ENCODE measurements at regions not wholly inside any gene's neighbourhood (a gene's known extent, or its start where the extent isn't known, plus 50 kb on each side); places are given as distances from the start of the nearest gene placed in this dataset.

DNA sequence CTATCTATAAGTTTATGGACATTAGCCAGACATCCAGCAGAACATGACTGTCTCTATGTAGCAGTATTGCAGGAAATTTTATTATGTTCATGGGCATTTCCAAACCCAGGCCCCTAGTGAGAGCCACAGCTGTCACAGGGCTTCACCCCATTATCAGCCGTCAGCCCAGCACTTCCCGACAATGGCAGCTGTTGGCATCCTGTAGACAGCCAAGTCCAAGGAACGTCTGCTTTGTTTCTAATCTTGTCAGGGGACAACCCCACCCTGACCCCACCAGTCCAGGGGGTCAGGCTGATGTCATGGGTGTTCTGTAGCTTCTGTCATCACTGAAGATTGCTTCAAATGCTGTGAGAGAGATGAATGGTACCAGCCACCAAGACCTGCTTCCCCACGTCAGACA is 565.3 kb upstream of the BRINP1 start:
- Histone ChIP-seq H3K27me3 (no peaks in the 10 kb centered on the region), H3K27ac (no peak overlapping the region), H3K4me3 (no peak overlapping the region), H3K36me3 (replicated peaks in 1 of 2) (no peaks in the 10 kb centered on the region), H3K4me1 (replicated peaks in 1 of 2) (no peaks in the 10 kb centered on the region), H3K9me3 (replicated peaks in 1 of 3) (no peaks in the 10 kb centered on the region)
- TF ChIP-seq, protein P1, sequence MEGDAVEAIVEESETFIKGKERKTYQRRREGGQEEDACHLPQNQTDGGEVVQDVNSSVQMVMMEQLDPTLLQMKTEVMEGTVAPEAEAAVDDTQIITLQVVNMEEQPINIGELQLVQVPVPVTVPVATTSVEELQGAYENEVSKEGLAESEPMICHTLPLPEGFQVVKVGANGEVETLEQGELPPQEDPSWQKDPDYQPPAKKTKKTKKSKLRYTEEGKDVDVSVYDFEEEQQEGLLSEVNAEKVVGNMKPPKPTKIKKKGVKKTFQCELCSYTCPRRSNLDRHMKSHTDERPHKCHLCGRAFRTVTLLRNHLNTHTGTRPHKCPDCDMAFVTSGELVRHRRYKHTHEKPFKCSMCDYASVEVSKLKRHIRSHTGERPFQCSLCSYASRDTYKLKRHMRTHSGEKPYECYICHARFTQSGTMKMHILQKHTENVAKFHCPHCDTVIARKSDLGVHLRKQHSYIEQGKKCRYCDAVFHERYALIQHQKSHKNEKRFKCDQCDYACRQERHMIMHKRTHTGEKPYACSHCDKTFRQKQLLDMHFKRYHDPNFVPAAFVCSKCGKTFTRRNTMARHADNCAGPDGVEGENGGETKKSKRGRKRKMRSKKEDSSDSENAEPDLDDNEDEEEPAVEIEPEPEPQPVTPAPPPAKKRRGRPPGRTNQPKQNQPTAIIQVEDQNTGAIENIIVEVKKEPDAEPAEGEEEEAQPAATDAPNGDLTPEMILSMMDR (IDR thresholded peaks at IDR 0.05): no peak
- TF ChIP-seq POLR2A (IDR thresholded peaks at IDR 0.05): no peak
- 37 to 59% (median 54%) methylated on average over 3 to 4 of the region's 4 CpGs for WGBS, 4 donors
- no peak for DNase-seq
- intact Hi-C loops (cut with DNase I): no loop called here

DNA sequence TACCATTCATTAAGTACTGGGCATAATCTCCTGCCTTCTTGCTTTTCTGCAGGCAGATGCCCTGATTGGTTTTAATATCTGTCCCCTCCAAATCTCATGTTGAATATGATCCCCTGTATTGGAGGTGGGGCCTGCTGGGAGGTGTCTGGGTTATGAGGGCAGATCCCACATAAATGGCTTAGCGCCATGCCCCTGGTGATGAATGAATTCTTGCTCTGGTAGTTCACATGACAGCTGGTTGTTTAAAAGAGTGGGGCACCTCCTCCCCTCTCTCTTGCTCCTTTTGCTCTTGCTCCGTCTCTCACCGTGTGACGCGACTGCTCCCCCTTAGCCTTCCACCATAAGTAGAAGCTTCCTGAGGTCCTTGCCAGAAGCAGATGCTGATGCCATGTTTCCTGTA is 564.0 kb upstream of the BRINP1 start:
- DNase-seq: no peak
- intact Hi-C loops (cut with DNase I): no loop called here
- Histone ChIP-seq H3K4me3 (no peak overlapping the region), H3K27ac (no peak overlapping the region), H3K36me3 (replicated peaks in 1 of 2) (no peaks in the 10 kb centered on the region), H3K4me1 (replicated peaks in 1 of 2) (no peaks in the 10 kb centered on the region), H3K27me3 (no peaks in the 10 kb centered on the region), H3K9me3 (replicated peaks in 1 of 3) (no peaks in the 10 kb centered on the region)
- TF ChIP-seq, protein P1 (IDR thresholded peaks at IDR 0.05): no peak
- no peak for TF ChIP-seq POLR2A (IDR thresholded peaks at IDR 0.05)
- WGBS, 4 donors: 82 to 87% (median 84%) methylated on average over 5 of the region's 5 CpGs

DNA sequence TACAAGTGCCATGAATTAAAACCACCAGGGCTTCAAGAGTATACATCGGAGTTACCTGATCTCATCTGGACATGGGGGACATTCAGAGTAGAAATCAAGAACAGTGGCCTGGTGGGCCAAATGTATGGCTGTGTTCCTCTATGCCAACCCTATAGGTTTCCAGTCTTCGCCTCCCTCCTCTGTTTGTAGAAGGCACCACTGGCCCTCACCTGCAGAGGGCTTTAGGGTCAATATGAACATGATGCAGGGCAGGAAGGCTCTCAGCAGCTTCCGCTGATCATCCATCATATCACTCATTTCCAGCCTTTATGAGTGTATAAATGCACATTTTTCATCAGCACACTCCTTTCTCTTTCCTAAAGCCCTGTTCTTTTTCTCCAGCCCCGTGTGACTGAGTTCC is 555.5 kb upstream of the BRINP1 start:
- Histone ChIP-seq H3K4me3 (no peak overlapping the region), H3K27me3 (no peaks in the 10 kb centered on the region), H3K27ac (no peak overlapping the region), H3K36me3 (replicated peaks in 1 of 2) (no peaks in the 10 kb centered on the region), H3K4me1 (replicated peaks in 1 of 2) (no peaks in the 10 kb centered on the region), H3K9me3 (replicated peaks in 1 of 3) (no peaks in the 10 kb centered on the region)
- TF ChIP-seq, protein P1 (IDR thresholded peaks at IDR 0.05): no peak
- no peak for TF ChIP-seq POLR2A (IDR thresholded peaks at IDR 0.05)
- 78 to 88% (median 81%) methylated on average over 4 of the region's 4 CpGs for WGBS, 4 donors
- intact Hi-C loops (cut with DNase I): no loop called here
- DNase-seq: no peak

DNA sequence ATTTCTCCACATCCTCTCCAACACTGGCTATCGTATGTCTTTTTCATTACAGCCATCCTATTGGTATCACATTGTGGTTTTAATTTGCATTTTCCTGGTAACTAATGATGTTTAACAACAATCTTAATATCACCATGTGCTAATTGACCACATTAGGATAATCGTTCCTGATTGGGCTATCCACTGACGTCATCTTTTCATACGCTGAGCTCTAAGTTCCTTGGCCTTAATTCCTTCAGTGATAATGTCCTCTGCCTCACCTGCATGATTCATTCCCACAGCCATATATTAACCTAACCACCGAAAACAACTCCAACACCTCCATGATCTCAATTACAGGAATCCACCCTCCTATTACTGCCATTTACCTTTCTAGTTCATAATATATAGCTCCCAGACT is 547.9 kb upstream of the BRINP1 start:
- TF ChIP-seq, protein P1 (IDR thresholded peaks at IDR 0.05): no peak
- no peak for TF ChIP-seq POLR2A (IDR thresholded peaks at IDR 0.05)
- H3K36me3 ChIP-seq (replicated peaks in 1 of 2): no peaks in the 10 kb centered on the region
- no peak overlapping the region for H3K4me3 ChIP-seq
- H3K9me3 ChIP-seq (replicated peaks in 1 of 3): no peaks in the 10 kb centered on the region
- WGBS, 4 donors: 81 to 89% (median 83%) methylated on average over 5 of the region's 5 CpGs
- no peaks in the 10 kb centered on the region for H3K27me3 ChIP-seq
- intact Hi-C loops (cut with DNase I): no loop called here
- no peak overlapping the region for H3K27ac ChIP-seq
- H3K4me1 ChIP-seq (replicated peaks in 1 of 2): no peaks in the 10 kb centered on the region
- DNase-seq: no peak
